HG02938 (cell line): ENCODE measurements at regions not wholly inside any gene's neighbourhood (a gene's known extent, or its start where the extent isn't known, plus 50 kb on each side); places are given as distances from the start of the nearest gene placed in this dataset.

Experiments used
- ATAC-seq: cut with Tn5 transposase; IDR thresholded peaks from one replicate; pipeline ENCODE4 v1.9.1; 2021; ENCODE audit warnings: mild to moderate bottlenecking, moderate library complexity; ENCODE audit not compliant: unreplicated experiment

DNA sequence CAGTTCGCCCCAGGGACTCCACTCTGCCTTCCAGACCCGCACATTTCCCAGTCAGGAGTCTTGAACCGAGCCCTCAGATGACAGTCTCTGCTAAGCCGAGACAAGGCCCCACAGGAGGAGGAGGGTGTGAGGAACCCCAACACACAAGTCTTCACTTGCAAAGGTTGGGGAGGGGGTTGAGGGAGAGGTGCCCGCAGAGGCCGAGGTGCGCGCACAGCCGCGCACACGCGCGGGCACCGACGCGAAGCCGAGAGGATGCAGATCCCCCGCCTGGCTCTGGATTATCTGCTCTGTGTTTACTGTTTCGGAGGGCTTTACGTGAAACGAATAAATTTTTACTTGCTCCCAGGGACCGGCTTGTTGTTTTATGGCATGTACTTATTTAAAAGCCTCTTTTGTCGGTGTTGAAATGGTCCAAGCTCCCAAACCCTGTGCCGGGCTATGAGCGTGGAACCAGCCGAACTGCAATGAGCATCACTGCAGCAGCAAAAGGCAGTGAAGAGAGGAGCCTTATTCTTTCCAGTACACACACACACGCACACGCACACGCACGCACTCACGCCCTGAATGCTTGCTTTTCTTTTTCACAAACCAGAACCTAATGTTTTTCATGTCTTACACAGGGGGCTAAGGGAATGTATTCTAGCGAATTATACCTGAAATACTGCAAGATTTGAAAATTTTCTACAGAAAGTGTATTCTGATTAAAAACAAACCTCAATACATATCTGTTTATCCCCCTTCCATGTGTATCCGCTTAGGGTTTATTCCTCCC, 297.7 kb downstream of the PARP8 start:
- no peak for ATAC-seq

DNA sequence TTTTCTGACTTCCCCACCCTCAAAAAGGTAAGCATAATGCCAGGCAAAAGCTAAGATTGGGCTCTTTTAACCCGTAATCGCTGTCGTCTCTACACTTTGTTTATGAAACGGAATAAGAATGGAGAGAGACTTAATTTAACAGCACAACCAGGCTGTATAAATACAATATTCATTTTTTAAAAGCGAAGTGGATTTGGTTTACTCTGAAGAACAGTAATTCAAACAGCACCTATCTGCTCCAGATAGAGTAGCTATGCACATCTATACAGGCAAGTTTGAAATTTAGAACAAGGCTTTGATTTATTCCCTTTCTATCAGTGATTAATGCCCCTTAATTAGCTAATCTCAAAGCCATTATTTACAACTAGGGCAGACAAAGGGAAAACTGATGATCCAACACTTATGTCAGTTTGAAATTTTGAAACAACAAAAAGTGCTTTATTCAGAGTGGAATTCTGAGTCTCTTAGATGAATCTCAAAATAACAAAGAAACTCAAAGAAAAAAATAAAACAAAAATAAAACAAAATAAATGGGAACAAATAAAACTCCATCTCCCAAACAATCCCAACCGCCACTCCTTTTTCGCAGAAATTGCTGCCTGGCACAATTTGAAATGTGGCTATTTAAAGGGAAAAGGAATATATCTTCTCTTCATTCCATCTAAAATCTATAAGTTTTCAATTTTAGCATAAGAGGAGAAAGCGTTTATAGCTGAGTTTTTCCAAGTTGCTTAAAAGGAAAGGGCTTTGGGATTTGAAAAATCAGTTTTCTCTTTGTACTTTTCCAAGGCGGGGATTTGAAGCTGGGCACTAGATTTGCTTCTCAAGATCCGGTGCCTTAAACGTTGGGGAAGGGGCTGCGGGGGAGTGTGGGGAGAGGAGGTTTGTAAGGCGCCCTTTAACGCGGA, 298.6 kb downstream of the PARP8 start:
- no peak for ATAC-seq

DNA sequence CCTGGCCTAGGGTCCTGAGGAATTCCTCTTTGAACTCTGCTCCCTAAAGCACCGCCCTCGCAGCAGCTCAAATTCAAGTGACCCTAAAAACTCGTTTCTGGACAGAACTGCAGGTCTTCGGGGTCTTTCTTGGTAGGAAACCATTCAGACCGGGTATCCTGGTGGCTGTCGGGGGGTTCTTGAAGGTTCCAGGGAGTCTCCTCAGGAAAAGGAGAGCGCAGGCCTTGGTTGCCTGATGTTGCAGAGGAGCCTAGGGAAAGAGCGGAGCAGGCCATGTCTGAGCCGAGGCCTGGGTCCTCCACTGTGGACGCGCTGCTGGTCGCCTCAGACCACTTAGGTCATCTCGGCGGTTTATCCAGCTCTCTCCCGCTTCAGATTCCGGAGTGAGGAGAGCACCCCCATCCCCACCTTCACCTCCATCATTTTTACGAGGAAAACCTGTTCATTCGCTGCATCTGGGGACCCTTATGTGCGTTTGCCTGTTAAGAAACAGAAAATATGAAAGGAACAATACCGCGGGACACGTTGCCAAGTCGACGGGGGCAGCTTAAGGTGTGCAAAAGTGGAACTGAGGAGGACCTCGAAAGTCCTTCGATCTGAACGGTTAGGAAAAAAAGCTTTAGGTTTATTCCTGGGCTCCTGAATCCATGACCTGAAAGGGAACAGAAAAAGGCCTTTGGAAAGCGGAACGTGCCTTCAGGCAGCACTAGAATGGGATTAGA, 299.4 kb downstream of the PARP8 start:
- ATAC-seq: no peak

DNA sequence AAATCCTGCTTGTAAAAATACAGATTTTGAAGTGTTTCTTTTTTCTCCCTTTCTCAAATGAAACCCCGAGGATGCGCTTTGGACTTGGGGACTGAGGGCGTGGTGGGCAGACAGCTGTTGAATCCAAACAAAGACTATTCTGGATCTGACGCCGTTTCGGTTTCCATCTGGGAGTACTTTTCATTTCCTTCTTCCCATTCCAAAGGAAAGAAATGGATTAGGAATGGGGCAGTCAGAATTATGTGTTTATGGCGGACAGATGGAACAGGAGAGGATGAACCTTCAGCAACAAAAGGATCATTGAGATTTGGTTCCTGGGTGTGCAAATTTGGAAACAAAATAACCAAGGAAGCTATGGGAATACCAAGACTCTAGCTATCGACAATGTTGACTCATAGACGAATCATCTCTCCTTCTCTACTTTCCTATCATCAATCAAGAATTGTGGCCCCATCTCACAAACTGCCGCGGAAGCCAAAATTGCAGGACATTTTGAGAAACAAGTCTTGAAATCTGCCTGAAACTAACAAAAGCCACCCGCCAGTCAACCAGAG, 300.6 kb downstream of the PARP8 start:
- no peak for ATAC-seq

DNA sequence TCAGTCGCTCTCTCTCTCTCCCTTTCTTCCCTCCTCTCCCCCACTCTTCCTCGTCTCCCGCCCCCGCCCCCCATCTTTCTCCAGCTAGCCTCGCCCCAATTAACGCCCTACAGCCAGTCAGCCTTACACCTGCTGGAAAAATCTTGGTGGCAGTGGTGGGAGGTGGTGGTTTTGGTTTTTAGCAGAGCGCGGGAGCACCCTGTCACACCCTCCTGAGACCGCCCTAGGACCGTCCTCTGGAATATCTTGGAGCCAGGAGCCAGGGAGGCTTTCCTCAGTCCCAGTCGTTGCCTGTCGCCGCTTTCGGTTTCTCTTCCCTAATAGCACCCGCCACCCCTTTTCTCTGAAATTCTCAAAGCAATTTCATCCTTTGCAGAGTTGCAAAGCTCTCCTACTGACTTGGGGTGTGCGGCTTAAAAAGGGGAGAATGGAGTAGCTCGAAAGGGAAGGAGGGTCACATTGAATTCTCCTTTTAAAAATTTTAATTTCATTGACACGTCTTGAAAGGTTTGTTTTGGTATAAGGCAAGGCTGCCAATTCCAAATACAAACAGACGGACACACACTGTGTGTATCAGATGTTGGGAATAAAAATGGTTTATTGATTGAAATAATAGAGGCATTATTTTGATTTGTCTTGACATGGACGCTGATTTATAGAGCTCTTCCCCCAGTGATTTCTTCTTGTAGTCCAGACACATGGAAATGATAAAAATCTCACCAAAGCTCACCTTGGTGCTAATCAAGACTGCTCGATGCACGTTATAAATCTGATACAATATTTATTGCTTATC, 301.3 kb downstream of the PARP8 start:
- ATAC-seq: no peak

DNA sequence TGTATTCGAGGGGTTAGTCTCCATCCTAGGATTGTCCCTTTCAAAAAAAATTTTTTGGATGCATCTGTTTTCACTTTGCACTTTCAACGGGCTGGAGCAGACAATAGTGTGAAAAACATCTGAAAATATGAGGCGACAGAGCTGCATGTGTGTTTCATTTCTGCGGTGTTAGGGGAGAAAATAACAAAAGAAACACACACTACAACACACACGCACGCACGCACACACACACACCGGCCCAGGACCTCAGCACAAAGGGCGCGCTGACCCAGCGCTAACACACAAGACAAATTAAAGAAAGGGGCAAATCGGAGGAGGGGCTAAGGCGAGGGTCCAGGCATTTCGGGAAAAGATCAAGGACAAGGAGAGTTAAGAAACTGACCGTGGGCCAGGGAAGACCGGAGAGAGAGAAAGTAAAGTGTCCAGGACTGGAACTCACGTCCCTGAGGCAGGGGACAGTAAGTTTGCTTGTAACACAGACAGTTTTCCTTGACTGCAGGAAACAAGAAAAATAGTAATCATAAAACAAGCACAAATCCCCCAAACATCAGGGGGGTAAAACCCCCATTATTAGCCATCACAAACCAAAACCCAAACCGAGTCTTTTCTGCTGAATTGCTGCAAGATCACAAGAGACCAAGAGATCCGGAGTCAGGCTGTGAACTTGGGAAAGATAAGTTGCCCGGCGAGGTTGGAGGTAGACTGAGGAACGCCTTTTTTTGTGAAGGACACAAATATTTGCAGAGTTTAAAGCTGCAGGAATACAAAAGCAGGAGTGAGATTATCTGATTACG, 302.1 kb downstream of the PARP8 start:
- ATAC-seq: no peak

DNA sequence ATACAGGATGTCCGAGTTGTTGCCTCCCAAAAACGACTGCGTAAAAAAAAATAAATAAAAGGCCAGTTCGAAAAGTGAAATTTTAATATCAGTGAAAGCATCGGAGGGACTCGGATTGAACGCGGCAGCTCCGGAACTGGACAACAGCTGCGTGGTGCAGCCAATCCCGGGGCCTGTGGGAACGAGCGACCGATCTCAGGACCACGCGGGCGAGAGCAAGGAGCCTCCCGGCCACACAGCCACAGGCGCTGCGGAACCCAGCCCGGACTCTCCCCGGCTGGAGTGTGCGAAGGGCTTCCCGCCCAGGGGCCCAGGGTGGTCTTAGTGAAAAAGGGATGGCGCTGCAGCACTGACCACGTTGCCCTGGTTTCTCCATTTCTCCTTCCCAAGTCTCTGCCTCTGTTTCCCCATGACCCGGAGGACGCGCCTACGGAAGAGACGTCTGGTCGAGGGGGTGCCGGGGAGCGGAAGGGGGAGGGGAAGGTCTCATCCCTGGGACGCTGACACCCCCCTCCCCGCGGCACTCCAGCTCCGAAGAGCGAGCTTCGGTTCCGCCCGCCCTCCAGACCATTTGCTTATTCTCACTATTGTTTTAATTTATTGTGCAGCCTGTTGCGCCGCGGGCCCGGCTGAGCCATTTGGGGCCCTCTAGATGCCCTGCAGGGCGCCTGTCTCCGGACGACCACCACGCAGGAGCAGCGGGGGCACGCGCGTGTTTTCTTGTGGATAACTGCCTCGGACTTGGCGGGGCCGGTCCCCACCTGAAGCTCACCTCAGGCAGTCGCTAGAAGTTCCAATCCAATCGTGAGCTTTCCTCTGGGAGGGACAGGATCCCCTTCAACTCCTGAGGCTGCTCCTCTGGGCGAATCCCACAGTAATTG, 303.0 kb downstream of the PARP8 start:
- ATAC-seq: no peak

DNA sequence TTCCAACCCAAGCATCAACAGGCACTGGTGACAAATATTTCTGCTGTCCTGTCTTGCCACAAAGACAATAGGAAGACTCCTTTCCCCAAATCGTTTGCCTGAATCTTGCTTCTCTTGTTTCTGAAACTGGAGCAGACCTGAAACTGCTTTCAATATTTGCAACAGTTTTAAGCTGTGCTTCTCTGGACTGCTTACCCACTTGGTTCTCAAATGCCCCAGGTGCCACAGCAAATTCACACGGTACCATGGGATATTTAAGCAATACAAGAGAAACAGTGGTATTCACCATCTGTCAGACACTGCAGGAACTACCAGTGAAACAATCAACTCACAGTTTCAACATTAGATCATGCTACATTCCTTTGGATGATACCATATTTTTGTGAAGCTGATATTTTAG, 309.4 kb downstream of the PARP8 start:
- no peak for ATAC-seq

DNA sequence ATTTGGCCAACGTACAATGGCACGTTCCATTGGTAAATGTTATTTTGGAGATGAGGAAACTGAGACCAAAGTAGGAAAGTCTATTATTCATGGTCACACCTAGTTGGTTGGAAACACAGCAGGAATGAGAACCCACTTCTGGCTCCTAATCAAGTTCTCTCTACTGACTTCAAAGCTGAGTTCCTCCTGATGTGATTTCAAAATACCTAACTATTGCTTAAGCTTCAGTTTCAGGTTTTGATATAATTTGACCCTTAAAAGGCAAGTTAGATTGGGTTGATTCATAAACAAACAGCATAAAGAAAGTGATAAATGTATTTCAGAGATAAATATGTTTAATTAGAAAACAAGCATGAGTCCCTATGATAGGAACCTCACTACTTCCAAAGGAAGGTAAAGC, 312.5 kb downstream of the PARP8 start:
- no peak for ATAC-seq

DNA sequence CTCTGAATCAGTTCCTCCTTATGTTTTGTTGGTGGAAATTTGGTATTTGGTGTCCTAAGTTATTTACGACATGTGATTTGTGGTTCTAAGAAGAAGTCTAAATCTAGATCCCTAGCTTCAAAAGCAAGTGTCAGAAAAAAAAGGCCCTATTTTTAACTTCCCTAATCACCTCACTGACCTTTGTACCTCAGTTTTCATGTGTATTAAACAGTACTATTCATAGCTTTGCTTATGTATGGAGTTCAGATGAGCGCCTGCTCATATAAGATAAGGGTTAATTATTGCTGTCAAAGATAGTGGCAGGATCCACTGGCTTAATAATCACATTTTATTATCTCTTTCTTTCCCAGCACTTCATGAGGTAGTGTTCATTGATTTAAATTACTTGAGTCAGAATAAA, 318.2 kb downstream of the PARP8 start:
- ATAC-seq: no peak

DNA sequence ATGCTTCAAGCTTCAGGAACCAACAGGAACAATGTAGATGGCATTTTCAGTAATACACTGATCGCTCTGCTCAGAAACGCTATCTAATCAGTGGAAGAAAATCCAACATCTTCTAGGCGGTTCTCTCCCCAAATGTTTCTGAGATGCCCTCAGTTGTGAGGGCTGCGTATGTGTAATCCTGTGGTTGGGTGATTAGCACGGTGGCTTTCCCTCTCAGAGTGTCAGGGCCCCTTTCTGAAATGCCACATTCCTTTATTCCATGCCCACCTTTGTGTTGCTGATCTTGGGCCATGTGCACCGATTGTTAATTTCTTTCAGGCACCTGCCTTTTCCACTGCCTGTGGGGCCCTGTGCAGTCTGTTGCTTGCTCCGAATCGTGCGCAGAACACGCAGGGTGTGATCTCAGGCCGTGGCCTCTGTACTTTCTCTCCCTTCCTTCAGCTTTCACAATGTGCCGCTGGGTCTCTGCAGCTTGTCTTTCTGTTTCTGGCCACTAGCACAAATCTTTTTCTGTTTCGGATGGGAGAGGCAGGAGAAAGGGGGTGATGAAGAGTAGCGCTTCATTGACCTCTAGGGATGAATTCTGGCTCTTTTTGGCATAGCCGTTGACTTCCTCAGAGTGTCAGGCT, 324.0 kb downstream of the PARP8 start:
- no peak for ATAC-seq

DNA sequence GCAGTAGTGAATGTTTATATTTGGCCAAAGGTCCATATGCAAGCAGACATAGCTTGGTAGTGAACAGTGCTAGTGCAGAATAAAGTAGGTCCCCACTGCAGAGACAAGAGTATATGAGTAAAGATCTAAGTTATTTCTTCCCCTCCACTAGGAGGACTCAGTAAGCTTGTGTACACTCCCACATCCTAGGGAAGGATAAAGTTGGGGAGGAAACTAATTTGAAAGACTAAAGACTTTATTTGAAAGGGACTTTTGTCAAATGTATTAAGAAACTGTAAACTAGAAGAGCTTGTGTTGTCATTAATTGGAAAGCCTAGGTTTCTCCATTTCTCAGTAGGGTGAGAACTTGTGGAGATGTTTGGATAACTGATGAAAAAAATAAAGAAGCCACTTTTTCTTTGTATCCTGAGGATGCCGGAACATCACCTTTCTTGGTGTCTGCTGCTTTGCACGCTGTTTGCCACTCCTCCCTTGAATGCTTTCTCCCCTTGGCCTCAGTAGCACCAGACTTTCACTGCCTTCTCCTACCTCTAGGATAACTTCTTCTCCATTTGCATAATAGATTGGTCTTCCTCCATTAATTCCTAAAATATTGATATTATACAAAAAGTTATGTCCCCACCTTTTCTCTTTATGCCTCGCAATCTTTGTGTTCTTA, 329.0 kb downstream of the PARP8 start:
- no peak for ATAC-seq

DNA sequence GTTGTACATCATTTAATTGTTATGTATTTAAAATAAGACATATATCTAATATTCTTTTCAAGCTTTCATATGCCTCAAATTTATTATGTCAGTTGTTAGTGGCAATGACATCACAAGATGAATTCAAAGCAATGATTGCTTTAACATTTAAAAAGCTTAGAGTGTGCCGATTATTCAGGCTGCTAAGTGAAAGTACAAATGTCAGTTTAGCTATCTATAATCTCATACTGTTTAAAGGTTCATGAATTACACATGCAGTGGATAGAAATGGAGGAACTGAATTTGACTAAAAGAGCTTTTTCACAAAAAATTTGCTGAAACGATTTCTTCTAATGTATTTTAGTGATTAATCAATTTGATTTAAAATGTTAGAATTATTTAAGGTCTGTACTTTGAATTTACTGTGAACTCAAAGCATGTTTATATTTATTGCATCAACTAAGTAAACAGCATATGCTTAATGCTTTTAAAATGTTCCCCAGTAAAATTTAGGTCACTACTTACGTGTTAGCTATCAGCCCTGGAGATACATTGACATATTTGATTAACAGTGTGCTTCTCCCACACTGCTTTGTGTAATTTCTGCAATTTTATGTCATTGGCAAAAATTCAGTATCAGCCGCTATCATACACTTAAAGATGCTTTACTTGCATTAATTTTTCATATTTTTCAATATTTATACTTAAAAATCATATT, 334.9 kb downstream of the PARP8 start:
- ATAC-seq: no peak

DNA sequence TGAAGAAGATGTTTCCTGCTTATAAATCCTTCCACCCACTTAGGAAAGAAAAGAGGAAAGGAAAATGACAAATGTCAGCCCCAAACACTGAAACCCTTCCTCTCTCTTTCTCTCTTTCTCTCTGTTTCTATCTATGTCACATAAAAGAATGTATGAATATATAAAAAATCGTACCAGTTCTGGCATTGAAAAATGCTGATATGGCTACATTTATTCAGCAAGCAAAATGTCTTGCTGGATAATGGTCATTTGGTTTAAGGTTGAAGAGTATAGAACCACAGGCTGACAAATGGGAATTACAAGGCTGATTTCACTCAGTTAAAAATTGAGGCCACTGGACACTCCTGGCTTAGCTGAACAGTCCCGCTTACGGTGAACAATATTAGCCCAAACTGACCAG, 335.9 kb downstream of the PARP8 start:
- no peak for ATAC-seq

DNA sequence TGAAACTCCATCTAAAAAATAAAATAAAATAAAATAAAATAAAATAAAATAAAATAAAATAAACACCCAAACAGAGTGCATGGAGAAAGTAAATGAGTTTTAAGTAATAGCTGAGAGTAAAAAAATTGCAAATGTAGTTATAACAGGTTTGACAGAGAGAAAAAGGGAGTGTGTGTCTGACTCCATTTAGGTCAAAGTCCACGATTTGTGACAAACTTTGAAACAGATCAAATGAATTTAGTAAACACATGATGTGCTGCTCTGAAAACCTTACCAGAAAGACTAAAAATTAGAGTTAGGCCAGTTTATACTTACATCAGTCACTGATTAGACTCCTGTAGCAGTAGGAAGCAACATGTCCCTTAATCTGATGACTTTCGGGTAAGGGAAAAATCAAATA, 346.6 kb downstream of the PARP8 start:
- no peak for ATAC-seq

DNA sequence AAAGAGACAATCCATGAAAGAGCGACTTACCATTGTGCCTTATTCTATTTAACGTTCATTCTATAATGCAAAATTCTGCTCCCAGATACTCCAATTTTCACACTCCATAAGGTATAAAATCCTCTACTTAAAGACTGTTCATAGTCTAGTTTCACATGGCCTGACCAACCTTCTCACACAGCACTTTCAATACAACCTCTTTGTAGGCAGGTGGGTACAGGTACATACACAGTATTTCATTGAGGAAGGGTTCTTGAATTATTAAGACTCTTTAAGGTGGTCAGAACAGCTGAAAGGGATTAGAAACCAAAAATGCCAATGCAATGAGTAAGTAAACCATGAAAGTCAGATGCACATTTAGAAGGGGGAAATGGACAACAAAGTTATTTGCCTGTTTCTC, 352.0 kb downstream of the PARP8 start:
- ATAC-seq: no peak

DNA sequence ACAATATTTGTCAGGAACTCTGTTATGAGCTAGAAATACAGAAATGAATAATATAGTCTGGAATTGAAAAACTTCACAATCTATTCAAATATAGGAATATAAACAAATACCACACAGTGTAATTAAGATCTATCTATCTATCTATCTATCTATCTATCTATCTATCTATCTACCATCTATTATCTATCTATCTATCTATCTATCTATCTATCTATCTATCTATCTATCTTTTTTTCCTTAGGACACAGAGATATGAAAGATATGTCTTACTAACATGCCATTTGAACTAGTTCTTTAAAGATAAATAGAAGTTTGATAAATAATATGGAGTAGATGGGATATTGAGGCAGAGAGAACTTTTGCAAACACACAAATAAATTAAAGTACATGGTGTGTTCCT, 357.8 kb downstream of the PARP8 start:
- ATAC-seq: no peak
